Stomach (tissue), 8 donors: ENCODE measurements at regions not wholly inside any gene's neighbourhood (a gene's known extent, or its start where the extent isn't known, plus 50 kb on each side); places are given as distances from the start of the nearest gene placed in this dataset.
A peak's percentile ranks its signal among the peaks of the same experiment; 100 is the strongest.

Experiments used
- DNase-seq, 2 donors: peaks; one replicate each; pipeline versions ENCODE4 v3.0.0 to v3.0.0-alpha.2; 2013 to 2019
- H3K27ac ChIP-seq, 5 donors: fragments of 200-600 bp in 4 of 5; sonication (generic) in 4 of 5; one replicate each; pipeline ENCODE4 v1.5.1; 2013 to 2019; ENCODE audit warnings: mild to moderate bottlenecking in 1 of 5, moderate library complexity in 1 of 5
- H3K27me3 ChIP-seq, 3 donors: fragments of 200-600 bp; sonication (generic); one replicate each; pipeline ENCODE4 v1.5.1; 2017 to 2019; ENCODE audit warnings: mixed run types in 1 of 3
- H3K36me3 ChIP-seq, 4 donors: fragments of 200-600 bp; sonication (generic); 1 replicate in 3 of 4; 2 replicates in 1 of 4; pipeline ENCODE4 v1.5.1; 2016 to 2019
- H3K4me1 ChIP-seq, 4 donors: fragments of 200-600 bp; sonication (generic); one replicate each; pipeline ENCODE4 v1.5.1; 2016 to 2019
- H3K4me3 ChIP-seq, 4 donors: fragments of 200-600 bp; sonication (generic) in 3 of 4; one replicate each; pipeline ENCODE4 v1.5.1; 2016 to 2019; ENCODE audit warnings: mild to moderate bottlenecking in 1 of 4
- H3K9me3 ChIP-seq, 4 donors: fragments of 200-600 bp; sonication (generic); one replicate each; pipeline ENCODE4 v1.5.1; 2016 to 2019
- CTCF ChIP-seq, 7 experiments: fragments of 450-650 bp in 4 of 7; fragments of 200-600 bp in 3 of 7; sonication (generic) in 3 of 7; IDR thresholded peaks; one replicate each; pipeline ENCODE4 v1.5.1; 2016 to 2019; ENCODE audit warnings: antibody characterized with exemption in 7 of 7, control low read depth in 2 of 7, mild to moderate bottlenecking in 1 of 7
- EP300 ChIP-seq: sonication (generic); formaldehyde crosslinking; IDR thresholded peaks from one replicate; pipeline ENCODE4 v1.6.1; 2017; ENCODE audit warnings: antibody characterized with exemption
- POLR2A ChIP-seq, 4 donors: fragments of 450-650 bp; IDR thresholded peaks; one replicate each; pipeline ENCODE4 v1.6.1; 2016; ENCODE audit warnings: antibody characterized with exemption in 4 of 4, control low read depth in 2 of 4, mild to moderate bottlenecking in 1 of 4, moderate library complexity in 1 of 4
- POLR2AphosphoS5 ChIP-seq, 3 donors: sonication (generic); formaldehyde crosslinking; IDR thresholded peaks; one replicate each; pipeline ENCODE4 v1.6.1; 2016; ENCODE audit warnings: antibody characterized with exemption in 3 of 3
- WGBS, 5 donors: extraction: QIAGEN DNeasy Blood & Tissue Kit in 3 of 5; methylation state at CpG; one replicate each; pipeline versions ENCODE4 v1.1.5 to v1.1.7; 2013 to 2018; 5-methylcytosine and 5-hydroxymethylcytosine counted together
- intact Hi-C: fragments of 100-400 bp; cut with DNase I; formaldehyde crosslinking; loops from one replicate; pipeline ENCODE4 v1.15.1; 2023; ENCODE audit warnings: low total_unique reads
- donor health status: healthy with polysubstance abuse.
- donor health status: Bipolar disorder and iron deficiency.
- donor health status: healthy.

GRCh38 chr1:228987286-228987685 lies 252.0 kb downstream of the RHOU start:
- Histone ChIP-seq H3K9me3 (no peaks in the 10 kb centered on the region), H3K27ac (peak overlapping the region in 1 of 5 donors; percentile 73), H3K27me3 (no peaks in the 10 kb centered on the region), H3K4me3 (no peak overlapping the region), H3K36me3 (no peaks in the 10 kb centered on the region), H3K4me1 (peaks cover 14 to 44% (median 27%) of the 10 kb centered on the region in 4 donors)
- 72 to 94% (median 83%) methylated on average over 6 to 7 of the region's 7 CpGs for WGBS, 5 donors
- intact Hi-C loops, result no loop called here
- TF ChIP-seq CTCF (IDR thresholded peaks at IDR 0.05), result no peak
- no peak for TF ChIP-seq POLR2A (IDR thresholded peaks at IDR 0.05)
- no peak for TF ChIP-seq EP300
- TF ChIP-seq POLR2AphosphoS5 (IDR thresholded peaks at IDR 0.05), result no peak
- no peak for DNase-seq

GRCh38 chr1:228987736-228988506 lies 252.6 kb downstream of the RHOU start:
- Histone ChIP-seq H3K4me1 (peaks cover 14 to 44% (median 27%) of the 10 kb centered on the region in 4 donors), H3K27ac (peak overlapping the region in 1 of 5 donors; percentile 73), H3K9me3 (no peaks in the 10 kb centered on the region), H3K27me3 (no peaks in the 10 kb centered on the region), H3K36me3 (no peaks in the 10 kb centered on the region), H3K4me3 (no peak overlapping the region)
- TF ChIP-seq EP300, result no peak
- TF ChIP-seq POLR2AphosphoS5 (IDR thresholded peaks at IDR 0.05), result no peak
- TF ChIP-seq POLR2A (IDR thresholded peaks at IDR 0.05), result no peak
- no peak for TF ChIP-seq CTCF (IDR thresholded peaks at IDR 0.05)
- intact Hi-C loops, result no loop called here
- 78 to 87% (median 81%) methylated on average over 14 of the region's 14 CpGs for WGBS, 5 donors
- DNase-seq, result no peak

GRCh38 chr1:228988664-228989063 lies 253.4 kb downstream of the RHOU start:
- Histone ChIP-seq H3K27ac (no peak overlapping the region), H3K9me3 (no peaks in the 10 kb centered on the region), H3K36me3 (no peaks in the 10 kb centered on the region), H3K4me1 (peaks cover 14 to 44% (median 27%) of the 10 kb centered on the region in 4 donors), H3K4me3 (no peak overlapping the region), H3K27me3 (no peaks in the 10 kb centered on the region)
- intact Hi-C loops, result no loop called here
- DNase-seq, result no peak
- 71 to 82% (median 78%) methylated on average over 6 of the region's 6 CpGs for WGBS, 5 donors
- TF ChIP-seq POLR2AphosphoS5 (IDR thresholded peaks at IDR 0.05), result no peak
- no peak for TF ChIP-seq EP300

- H3K4me1 ChIP-seq, result peaks cover 14 to 44% (median 27%) of the 10 kb centered on the region in 4 donors
- intact Hi-C loops, result no loop called here
- peak overlapping the region in 3 of 5 donors; percentile 74 to 80 (median 75) for H3K27ac ChIP-seq
- no peaks in the 10 kb centered on the region for H3K9me3 ChIP-seq
- no peak for DNase-seq
- 89 to 94% (median 92%) methylated on average over 9 of the region's 9 CpGs for WGBS, 5 donors
- TF ChIP-seq POLR2A (IDR thresholded peaks at IDR 0.05) (no peak), EP300 (no peak), CTCF (IDR thresholded peaks at IDR 0.05) (no peak), POLR2AphosphoS5 (IDR thresholded peaks at IDR 0.05) (no peak)
- H3K27me3 ChIP-seq, result no peaks in the 10 kb centered on the region
- no peaks in the 10 kb centered on the region for H3K36me3 ChIP-seq
- no peak overlapping the region for H3K4me3 ChIP-seq
Observed at GRCh38 chr1:228989176-228989575, 253.9 kb downstream of the RHOU start.

GRCh38 chr1:228989676-228989991 lies 254.4 kb downstream of the RHOU start:
- TF ChIP-seq POLR2AphosphoS5 (IDR thresholded peaks at IDR 0.05) (no peak), POLR2A (IDR thresholded peaks at IDR 0.05) (no peak), CTCF (IDR thresholded peaks at IDR 0.05) (no peak)
- Histone ChIP-seq H3K27ac (peak overlapping the region in 4 of 5 donors; percentile 42 to 80 (median 74)), H3K27me3 (no peaks in the 10 kb centered on the region), H3K4me3 (no peak overlapping the region), H3K4me1 (peaks cover 14 to 44% (median 27%) of the 10 kb centered on the region in 4 donors), H3K9me3 (no peaks in the 10 kb centered on the region), H3K36me3 (no peaks in the 10 kb centered on the region)
- intact Hi-C loops, result no loop called here
- 93 to 100% (median 96%) methylated on average over 4 to 5 of the region's 5 CpGs for WGBS, 5 donors
- no peak for DNase-seq
